SJCRH30 (cell line): ENCODE measurements at regions not wholly inside any gene's neighbourhood (a gene's known extent, or its start where the extent isn't known, plus 50 kb on each side); places are given as distances from the start of the nearest gene placed in this dataset.
"Not testable (repeated sequence)": the region's sequence is repeated elsewhere in the genome, so short reads cannot be mapped to it uniquely, and the experiment has no call there.

ENCODE experiments used
- DNase-seq, 2 experiments: peaks; one replicate each; pipeline ENCODE4 v3.0.0-alpha.2; 2015 to 2020
- H3K27ac ChIP-seq: fragments of 250-450 bp; sonication (Bioruptor Pico); 2 replicates; pipeline ENCODE4 v1.5.1; 2020; ENCODE audit warnings: mild to moderate bottlenecking, moderate library complexity
- H3K27me3 ChIP-seq: fragments of 250-450 bp; sonication (Bioruptor Pico); 2 replicates; pipeline ENCODE4 v1.5.1; 2020; ENCODE audit warnings: mild to moderate bottlenecking, moderate library complexity
- H3K36me3 ChIP-seq: fragments of 250-450 bp; sonication (Bioruptor Pico); 2 replicates; pipeline ENCODE4 v1.5.1; 2020; ENCODE audit warnings: mild to moderate bottlenecking, moderate library complexity
- H3K4me1 ChIP-seq: fragments of 250-450 bp; sonication (Bioruptor Pico); 2 replicates; pipeline ENCODE4 v1.5.1; 2020; ENCODE audit warnings: mild to moderate bottlenecking, moderate library complexity
- H3K4me3 ChIP-seq: fragments of 250-450 bp; sonication (Bioruptor Pico); 2 replicates; pipeline ENCODE4 v1.5.1; 2020; ENCODE audit warnings: mild to moderate bottlenecking, moderate library complexity
- H3K9me3 ChIP-seq: fragments of 250-450 bp; sonication (Bioruptor Pico); replicated peaks from 2 replicates; pipeline ENCODE4 v1.5.1; 2020; ENCODE audit warnings: mild to moderate bottlenecking, moderate library complexity

DNA sequence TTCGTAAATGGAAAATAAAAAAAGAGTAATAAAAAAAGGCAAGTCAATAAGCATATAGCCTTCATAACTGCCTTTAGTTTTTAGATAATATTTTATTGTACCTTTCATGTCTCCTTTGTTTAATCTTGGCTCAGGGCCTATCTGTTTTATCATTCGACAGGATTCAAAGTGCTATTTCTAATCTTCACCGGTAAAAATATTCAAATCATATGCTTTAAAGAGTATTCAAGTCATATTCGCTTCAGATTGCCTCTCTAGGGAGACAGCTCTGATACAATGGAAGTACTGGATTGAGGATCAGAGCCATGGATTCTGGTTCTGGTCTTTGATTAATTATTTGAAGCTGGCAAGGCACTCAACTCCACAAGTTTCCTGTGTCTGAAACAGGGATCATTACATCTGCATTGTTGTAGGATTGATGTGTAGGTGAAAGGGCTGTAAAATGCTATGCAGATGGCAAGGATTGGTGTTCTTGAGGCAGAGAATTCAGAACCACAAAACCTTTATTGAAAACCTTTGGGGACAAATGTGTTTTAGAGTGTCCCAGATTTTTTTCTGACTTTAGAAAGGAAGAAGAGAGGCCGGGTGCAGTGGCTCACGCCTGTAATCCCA, 84.3 kb upstream of the RAPH1 start:
- Histone ChIP-seq H3K4me1 (no peaks in the 10 kb centered on the region), H3K9me3 (no peaks in the 10 kb centered on the region), H3K36me3 (no peaks in the 10 kb centered on the region), H3K27ac (no peak overlapping the region), H3K4me3 (no peak overlapping the region), H3K27me3 (no peaks in the 10 kb centered on the region)
- DNase-seq = no peak

DNA sequence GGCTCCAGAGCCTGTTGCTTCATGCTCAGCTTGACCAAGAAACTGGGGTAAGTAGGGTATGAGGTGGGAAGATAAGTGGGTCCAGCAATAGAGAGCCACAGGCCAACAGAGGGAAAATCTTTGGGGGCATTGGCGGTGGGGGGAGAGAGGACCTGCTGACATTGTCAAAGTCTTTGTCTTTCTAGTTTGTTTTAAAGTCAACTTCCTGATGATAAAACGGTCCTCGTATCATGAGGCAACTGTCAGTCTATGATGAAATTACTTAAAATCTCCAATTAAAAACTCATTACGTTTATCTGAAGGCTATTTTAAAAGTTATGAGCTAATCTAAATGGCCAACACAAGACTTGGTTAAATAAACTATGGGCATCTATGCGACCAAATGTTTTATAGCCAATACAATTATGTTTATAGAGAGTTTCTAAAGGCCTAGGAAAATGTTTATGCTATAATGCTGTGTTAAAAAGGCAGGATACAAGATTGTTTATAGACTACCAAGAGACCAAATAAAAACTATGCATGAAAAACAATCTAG, 84.4 kb upstream of the CD28 start:
- no peaks in the 10 kb centered on the region for H3K9me3 ChIP-seq
- no peaks in the 10 kb centered on the region for H3K4me1 ChIP-seq
- H3K4me3 ChIP-seq = no peak overlapping the region
- H3K36me3 ChIP-seq = no peaks in the 10 kb centered on the region
- no peaks in the 10 kb centered on the region for H3K27me3 ChIP-seq
- H3K27ac ChIP-seq = no peak overlapping the region
- DNase-seq = no peak

DNA sequence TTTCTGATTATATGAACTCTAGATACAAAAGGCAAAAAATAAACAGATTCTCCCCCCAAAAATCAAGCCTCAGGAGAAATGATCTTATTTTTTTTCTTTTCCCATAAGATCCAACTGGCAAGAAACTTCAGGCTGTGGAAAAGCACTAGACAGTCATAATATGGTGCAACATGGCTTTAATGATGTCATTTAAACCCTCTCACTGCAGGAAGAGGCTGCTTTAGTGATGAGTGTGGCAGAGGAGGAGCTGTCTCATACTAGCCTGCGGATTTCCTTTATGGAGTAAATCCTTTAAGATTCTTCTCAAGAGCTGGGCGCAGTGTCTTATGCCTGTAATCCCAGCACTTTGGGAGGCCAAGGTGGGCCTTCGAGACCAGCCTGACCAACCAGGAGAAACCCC, 83.3 kb upstream of the CD28 start:
- H3K36me3 ChIP-seq = no peaks in the 10 kb centered on the region
- no peak overlapping the region for H3K27ac ChIP-seq
- H3K4me3 ChIP-seq = no peak overlapping the region
- H3K4me1 ChIP-seq = peaks cover 3% of the 10 kb centered on the region; the same call in 1 of the 2 replicates
- H3K27me3 ChIP-seq = no peaks in the 10 kb centered on the region
- no peak for DNase-seq
- no peaks in the 10 kb centered on the region for H3K9me3 ChIP-seq

DNA sequence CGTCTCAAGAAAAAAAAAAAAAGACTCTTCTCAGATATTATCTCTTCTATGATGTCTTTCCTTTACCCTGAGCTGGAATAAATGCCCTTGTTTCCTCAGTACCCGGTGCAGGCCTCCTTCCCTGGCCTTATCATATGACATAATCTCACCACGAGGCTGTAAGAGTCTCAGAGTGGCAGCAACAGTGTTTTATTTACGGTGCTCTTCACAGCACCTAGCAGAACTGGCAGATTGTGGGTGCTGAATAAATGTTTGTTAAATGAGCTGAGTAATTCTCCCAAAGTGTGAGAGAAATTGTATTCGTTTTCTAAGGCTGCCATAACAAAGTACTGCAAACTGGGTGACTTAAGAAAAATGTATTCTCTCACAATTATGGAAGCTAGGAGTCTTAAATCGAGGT, 82.8 kb upstream of the CD28 start:
- DNase-seq = no peak

DNA sequence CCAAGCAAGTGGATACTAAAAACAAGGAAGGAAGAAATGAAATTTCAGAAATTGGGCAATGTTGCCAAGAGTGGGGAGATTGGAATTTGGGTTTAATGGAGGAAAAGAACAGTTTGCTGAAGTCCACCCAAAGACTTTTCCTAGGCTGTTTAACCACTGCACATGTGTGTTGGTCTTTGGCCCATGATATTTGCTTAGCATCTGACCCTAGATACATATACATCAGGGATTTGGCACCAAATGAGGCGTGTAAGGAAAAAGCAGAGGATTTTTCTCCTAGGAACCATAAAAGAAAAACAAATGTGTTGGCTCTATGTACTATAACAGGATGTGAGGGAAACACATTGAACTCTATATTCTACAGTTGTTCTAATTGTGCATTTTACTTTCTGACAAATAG, 80.7 kb upstream of the CD28 start:
- H3K9me3 ChIP-seq = no peaks in the 10 kb centered on the region
- H3K4me1 ChIP-seq = peaks cover 3% of the 10 kb centered on the region; the same call in 1 of the 2 replicates
- H3K4me3 ChIP-seq = no peak overlapping the region
- no peak overlapping the region for H3K27ac ChIP-seq
- H3K27me3 ChIP-seq = no peaks in the 10 kb centered on the region
- DNase-seq = no peak
- no peaks in the 10 kb centered on the region for H3K36me3 ChIP-seq

More for the DNA sequence above, 82.8 kb upstream of the CD28 start:
- Histone ChIP-seq H3K4me3 (no peak overlapping the region), H3K9me3 (no peaks in the 10 kb centered on the region), H3K27ac (no peak overlapping the region), H3K36me3 (no peaks in the 10 kb centered on the region), H3K4me1 (peaks cover 3% of the 10 kb centered on the region; the same call in 1 of the 2 replicates), H3K27me3 (no peaks in the 10 kb centered on the region)

DNA sequence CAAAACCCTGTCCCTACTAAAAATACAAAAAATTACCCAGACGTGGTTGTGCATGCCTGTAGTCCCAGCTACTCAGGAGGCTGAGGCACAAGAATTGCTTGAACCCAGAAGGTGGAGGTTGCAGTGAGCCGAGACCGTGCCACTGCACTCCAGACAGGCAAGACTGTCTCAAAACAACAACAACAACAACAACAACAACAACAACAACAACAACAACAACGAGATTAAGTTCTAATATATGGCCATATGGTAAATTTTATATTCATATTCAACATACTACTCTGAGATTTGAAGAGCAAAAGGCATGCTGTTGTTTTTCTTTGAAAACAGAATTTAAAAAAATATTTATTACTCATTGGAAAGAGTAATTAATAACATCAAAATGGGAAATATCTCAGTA, 80.2 kb upstream of the CD28 start:
- not testable (repeated sequence) for H3K9me3 ChIP-seq, H3K36me3 ChIP-seq, H3K27me3 ChIP-seq, H3K27ac ChIP-seq, DNase-seq, H3K4me1 ChIP-seq, H3K4me3 ChIP-seq

DNA sequence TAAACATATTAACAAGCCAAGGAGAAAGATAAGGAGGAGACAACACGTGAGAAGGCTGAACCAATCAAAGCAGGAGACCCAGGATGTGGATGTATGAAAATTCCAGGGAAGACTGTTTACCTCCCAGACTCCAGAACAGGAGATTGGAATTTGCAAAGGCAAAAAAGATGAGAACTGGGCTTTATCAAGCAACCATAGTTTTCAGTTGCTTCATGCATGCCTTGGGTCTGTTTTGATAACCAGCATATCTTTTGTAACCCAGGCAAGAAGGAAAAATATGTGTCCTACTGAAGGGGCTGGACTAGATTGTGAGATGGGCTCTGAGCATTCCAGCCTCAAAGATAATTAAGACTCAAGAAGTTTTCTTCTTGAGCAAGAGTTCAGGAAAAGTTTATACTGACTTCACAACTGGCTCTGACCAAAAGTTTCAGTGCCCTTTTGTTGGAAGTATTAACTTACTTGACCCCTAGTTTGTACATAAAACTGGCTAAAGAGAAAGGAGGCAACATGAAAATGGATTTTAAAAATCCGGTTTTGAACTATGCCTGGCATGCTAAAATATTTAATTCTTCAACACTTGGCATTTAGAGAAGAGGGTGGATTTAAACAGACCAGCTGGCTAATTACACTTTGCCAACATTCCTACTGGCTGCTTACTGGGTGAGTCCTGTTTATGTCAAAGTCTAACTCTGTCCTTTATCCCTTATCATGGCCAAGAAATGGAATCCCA, 79.3 kb upstream of the CD28 start:
- Histone ChIP-seq H3K9me3 (no peaks in the 10 kb centered on the region), H3K4me1 (peaks cover 3% of the 10 kb centered on the region; the same call in 1 of the 2 replicates), H3K27ac (no peak overlapping the region), H3K27me3 (no peaks in the 10 kb centered on the region), H3K4me3 (no peak overlapping the region), H3K36me3 (no peaks in the 10 kb centered on the region)
- no peak for DNase-seq

DNA sequence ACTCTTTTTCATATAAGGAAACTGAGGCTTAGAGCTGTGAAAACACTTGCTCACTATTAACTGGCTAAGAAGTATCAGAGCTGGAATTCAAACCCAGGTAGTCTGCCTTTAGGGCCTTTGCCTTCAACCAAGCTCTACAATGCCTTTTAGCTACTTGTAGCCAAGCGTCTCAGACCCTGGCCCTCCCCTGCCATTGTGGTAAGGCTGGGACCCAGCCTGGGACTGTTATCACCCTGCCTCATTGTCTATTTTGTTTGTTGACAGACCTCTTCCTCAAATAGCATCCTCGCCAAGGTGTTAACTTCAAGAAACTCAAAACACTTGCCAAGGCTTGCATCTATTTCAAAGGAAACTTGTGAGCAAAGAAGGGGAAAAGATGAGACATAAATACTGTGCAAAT, 76.7 kb upstream of the CD28 start:
- no peak for DNase-seq
- Histone ChIP-seq H3K4me3 (no peak overlapping the region), H3K9me3 (no peaks in the 10 kb centered on the region), H3K36me3 (no peaks in the 10 kb centered on the region), H3K4me1 (peaks cover 3% of the 10 kb centered on the region; the same call in 1 of the 2 replicates), H3K27ac (no peak overlapping the region), H3K27me3 (no peaks in the 10 kb centered on the region)

DNA sequence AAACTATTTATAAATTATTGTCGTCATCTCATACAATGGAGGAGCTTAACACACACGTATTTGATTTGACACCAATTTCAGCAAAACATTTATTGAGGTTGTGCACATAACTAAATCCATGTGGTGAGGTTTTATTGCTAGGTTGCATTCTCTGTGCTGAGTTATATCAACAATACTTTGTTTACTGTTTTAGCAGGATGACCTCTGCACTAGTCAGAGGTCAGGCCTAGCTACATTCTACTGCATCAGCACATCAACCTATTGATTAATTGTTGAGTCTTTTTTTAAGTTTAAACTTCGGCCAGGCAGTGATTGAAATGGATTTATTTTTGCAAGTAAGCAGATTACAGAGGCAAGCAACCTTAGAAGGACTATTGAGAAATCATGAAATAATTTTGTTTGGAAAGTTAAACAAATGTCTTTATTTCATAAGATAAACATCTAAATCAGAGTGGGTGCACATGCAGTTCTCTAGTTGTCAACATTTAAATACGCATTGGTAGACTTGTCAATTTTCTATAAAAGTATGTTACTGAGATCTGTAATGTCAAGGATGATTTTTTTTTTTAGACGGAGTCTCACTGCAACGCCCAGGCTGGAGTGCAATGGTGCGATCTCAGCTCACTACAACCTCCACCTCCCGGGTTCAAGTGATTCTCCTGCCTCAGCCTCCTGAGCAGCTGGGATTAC, 75.2 kb upstream of the CD28 start:
- H3K36me3 ChIP-seq = no peaks in the 10 kb centered on the region
- H3K4me3 ChIP-seq = no peak overlapping the region
- no peak overlapping the region for H3K27ac ChIP-seq
- no peaks in the 10 kb centered on the region for H3K9me3 ChIP-seq
- peaks cover 3% of the 10 kb centered on the region; the same call in 1 of the 2 replicates for H3K4me1 ChIP-seq
- no peak for DNase-seq
- no peaks in the 10 kb centered on the region for H3K27me3 ChIP-seq

DNA sequence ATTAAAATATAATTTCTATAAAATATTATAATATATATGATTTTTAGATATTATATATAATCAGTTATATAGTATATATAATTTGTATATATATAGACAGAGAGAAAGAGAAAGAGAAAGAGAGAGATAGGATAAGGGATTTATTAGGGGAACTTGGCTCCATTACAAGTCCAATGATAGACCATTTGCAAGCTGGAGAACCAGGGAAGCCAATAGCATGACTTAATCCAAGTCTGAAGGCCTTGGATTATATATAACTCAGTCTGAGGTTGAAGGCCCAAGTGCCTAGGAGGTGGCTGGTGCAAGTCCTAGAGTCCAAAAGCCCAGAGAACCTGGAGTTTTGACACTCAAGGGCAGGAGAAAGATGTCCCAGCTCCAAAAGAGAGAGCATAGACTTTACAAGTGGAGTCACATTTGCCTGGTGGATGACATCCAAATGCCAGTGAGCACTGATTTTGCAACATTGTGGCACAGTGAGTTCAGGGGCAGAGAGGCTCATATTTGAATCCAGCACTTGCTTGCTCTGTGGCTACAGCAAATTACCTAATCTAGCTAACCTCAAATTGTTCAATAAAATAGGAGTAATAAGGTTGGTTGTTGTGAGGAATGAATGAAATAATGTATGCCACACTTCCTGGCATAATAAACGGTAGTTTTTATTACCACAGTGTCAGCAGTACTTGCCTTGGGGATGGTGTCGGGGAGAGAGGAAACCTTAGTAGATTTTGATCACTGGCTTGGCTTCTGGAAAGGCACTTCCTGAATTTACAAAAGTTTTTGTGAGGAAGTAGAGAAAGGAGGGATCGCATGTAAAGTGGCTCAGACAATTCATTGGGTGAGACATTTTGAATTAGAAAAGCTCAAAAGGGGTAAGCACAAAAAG, 69.6 kb upstream of the CD28 start:
- H3K4me1 ChIP-seq = peaks cover 6% of the 10 kb centered on the region; the same call in 1 of the 2 replicates
- H3K36me3 ChIP-seq = no peaks in the 10 kb centered on the region
- H3K27ac ChIP-seq = no peak overlapping the region
- no peaks in the 10 kb centered on the region for H3K27me3 ChIP-seq
- no peak for DNase-seq
- H3K4me3 ChIP-seq = no peak overlapping the region
- no peaks in the 10 kb centered on the region for H3K9me3 ChIP-seq

DNA sequence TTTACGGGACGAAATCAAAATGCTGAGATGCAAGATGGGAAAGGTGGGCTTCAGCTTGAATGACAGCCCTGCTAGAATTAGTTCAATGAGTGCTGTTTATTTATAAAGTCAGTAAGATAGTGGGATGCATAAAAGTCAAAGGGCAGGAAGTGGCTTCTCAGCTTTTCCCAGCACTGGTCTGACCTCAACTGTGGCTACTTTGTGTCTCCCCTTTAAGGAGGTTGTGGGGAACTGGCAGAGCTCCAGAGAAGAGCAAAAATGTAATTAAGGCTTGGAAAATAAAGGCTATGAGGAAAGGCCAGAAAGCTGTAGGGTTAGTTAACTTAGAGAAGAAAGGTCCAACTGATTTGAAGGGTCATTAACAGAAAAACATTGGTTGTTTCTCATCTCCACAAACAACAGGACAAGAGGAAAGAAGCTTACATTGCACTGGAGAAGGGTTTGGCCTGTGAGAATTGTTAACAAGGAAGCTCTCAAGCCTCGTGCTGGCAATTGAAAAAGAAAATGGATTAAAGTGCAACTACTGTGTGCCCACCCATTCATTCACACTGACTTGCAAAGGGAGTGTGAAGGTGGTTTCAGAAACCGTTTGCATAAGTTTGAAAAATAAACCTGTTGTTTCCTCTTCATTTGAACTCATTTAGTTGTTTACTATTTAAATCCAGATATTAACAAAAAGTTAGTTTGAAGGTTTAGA, 68.8 kb upstream of the CD28 start:
- Histone ChIP-seq H3K27ac (no peak overlapping the region), H3K4me1 (peaks cover 6% of the 10 kb centered on the region; the same call in 1 of the 2 replicates), H3K9me3 (no peaks in the 10 kb centered on the region), H3K4me3 (no peak overlapping the region), H3K27me3 (no peaks in the 10 kb centered on the region), H3K36me3 (no peaks in the 10 kb centered on the region)
- peak in 1 of 2 experiments; percentile 33 for DNase-seq

DNA sequence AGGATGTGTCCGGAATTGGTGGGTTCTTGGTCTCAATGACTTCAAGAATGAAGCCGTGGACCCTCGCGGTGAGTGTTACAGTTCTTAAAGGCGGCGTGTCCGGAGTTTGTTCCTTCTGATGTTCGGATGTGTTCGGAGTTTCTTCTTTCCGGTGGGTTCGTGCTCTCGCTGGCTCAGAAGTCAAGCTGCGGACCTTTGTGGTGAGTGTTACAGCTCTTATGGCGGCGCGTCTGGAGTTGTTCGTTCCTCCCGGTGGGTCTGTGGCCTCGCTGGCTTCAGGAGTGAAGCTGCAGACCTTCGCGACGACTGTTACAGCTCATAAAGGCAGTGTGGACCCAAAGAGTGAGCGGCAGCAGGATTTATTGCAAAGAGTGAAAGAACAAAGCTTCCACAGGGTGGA, 64.6 kb upstream of the CD28 start:
- H3K4me3 ChIP-seq, H3K36me3 ChIP-seq, H3K27ac ChIP-seq, H3K9me3 ChIP-seq, H3K27me3 ChIP-seq, DNase-seq, H3K4me1 ChIP-seq: not testable (repeated sequence)

DNA sequence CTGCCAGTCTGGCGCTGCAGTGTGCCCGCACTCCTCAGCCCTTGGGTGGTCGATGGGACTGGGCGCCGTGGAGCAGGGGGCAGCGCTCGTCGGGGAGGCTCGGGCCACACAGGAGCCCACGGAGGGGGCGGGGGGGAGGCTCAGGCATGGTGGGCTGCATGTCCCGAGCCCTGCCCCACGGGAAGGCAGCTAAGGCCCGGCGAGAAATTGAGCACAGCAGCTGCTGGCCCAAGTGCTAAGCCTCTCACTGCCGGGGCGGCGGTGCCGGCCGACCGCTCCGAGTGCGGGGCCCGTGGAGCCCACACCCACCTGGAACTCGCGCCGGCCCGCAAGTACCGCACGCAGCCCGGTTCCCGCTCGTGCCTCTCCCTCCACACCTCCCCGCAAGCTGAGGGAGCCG, 63.6 kb upstream of the CD28 start:
- not testable (repeated sequence) for H3K4me1 ChIP-seq, H3K27me3 ChIP-seq, H3K36me3 ChIP-seq, H3K9me3 ChIP-seq, H3K4me3 ChIP-seq, DNase-seq, H3K27ac ChIP-seq

DNA sequence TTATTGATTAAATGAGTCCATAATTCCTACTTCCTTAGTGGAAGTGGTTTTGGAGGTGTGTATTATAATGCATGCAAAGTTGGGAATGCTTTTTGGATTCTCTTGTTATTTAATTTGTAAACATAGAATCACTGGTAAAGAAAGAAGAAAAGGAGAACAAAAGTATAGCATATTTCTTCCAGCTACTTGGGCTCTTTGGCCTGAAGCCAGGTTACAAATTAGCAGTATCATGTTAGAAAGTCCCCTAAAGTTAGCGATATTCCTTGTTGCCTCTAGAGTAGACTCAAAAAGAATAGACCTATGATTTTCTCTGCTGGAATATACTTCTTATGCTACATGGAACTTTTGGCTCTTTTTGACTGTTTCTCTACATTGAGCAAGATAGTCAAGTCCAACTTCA, 60.6 kb upstream of the CD28 start:
- Histone ChIP-seq H3K4me1 (peaks cover 15% of the 10 kb centered on the region), H3K27ac (no peak overlapping the region)
- DNase-seq = no peak

More for the DNA sequence above, 60.6 kb upstream of the CD28 start:
- Histone ChIP-seq H3K36me3 (peaks cover 2% of the 10 kb centered on the region; the same call in 1 of the 2 replicates), H3K9me3 (no peaks in the 10 kb centered on the region), H3K4me3 (no peak overlapping the region), H3K27me3 (no peaks in the 10 kb centered on the region)
